Sigmoid colon (tissue), 6 donors: ENCODE measurements at regions not wholly inside any gene's neighbourhood (a gene's known extent, or its start where the extent isn't known, plus 50 kb on each side); places are given as distances from the start of the nearest gene placed in this dataset.

Source experiments
- DNase-seq: peaks from one replicate; pipeline ENCODE4 v3.0.0-alpha.2; 2019
- H3K27ac ChIP-seq, 4 donors: fragments of 200-600 bp; sonication (generic); one replicate each; pipeline ENCODE4 v1.5.1; 2016 to 2019; ENCODE audit warnings: mild to moderate bottlenecking in 1 of 4
- H3K27me3 ChIP-seq, 3 donors: fragments of 200-600 bp; sonication (generic); one replicate each; pipeline ENCODE4 v1.5.1; 2019; ENCODE audit warnings: mild to moderate bottlenecking in 1 of 3
- H3K36me3 ChIP-seq, 4 donors: fragments of 200-600 bp; sonication (generic); one replicate each; pipeline ENCODE4 v1.5.1; 2016 to 2019
- H3K4me1 ChIP-seq, 4 donors: fragments of 200-600 bp; sonication (generic); one replicate each; pipeline ENCODE4 v1.5.1; 2017 to 2019
- H3K4me3 ChIP-seq, 4 donors: fragments of 200-600 bp; sonication (generic); one replicate each; pipeline ENCODE4 v1.5.1; 2017 to 2019; ENCODE audit warnings: mild to moderate bottlenecking in 2 of 4, moderate library complexity in 1 of 4
- H3K9me3 ChIP-seq, 4 donors: fragments of 200-600 bp in 3 of 4; sonication (generic) in 3 of 4; one replicate each; pipeline versions ENCODE4 v1.5.1 to v1.6.1; 2013 to 2019
- EP300 ChIP-seq, 4 donors: sonication (generic); formaldehyde crosslinking; IDR thresholded peaks; one replicate each; pipeline ENCODE4 v1.6.1; 2017; ENCODE audit warnings: antibody characterized with exemption in 4 of 4
- POLR2A ChIP-seq, 2 donors: fragments of 450-650 bp; IDR thresholded peaks; one replicate each; pipeline ENCODE4 v1.6.1; 2016; ENCODE audit warnings: antibody characterized with exemption in 2 of 2, mild to moderate bottlenecking in 2 of 2, moderate library complexity in 2 of 2
- POLR2AphosphoS5 ChIP-seq, 4 donors: sonication (generic); formaldehyde crosslinking; IDR thresholded peaks; one replicate each; pipeline ENCODE4 v1.6.1; 2017; ENCODE audit warnings: antibody characterized with exemption in 4 of 4
- WGBS, 2 donors: extraction: QIAGEN DNeasy Blood & Tissue Kit; methylation state at CpG; one replicate each; pipeline ENCODE4 v1.1.7; 2013; 5-methylcytosine and 5-hydroxymethylcytosine counted together
- intact Hi-C: fragments of 100-400 bp; cut with DNase I; formaldehyde crosslinking; loops from one replicate; pipeline ENCODE4 v1.15.1; 2023
- TF ChIP-seq, protein P1 (sequence below), 4 experiments: fragments of 450-650 bp in 3 of 4; fragments of 200-600 bp in 1 of 4; IDR thresholded peaks; one replicate each; pipeline ENCODE4 v1.5.1; 2016 to 2019; ENCODE audit warnings: antibody characterized with exemption in 4 of 4, mild to moderate bottlenecking in 3 of 4, moderate library complexity in 2 of 4
- donor health status: healthy with polysubstance abuse.
- donor health status: healthy.

DNA sequence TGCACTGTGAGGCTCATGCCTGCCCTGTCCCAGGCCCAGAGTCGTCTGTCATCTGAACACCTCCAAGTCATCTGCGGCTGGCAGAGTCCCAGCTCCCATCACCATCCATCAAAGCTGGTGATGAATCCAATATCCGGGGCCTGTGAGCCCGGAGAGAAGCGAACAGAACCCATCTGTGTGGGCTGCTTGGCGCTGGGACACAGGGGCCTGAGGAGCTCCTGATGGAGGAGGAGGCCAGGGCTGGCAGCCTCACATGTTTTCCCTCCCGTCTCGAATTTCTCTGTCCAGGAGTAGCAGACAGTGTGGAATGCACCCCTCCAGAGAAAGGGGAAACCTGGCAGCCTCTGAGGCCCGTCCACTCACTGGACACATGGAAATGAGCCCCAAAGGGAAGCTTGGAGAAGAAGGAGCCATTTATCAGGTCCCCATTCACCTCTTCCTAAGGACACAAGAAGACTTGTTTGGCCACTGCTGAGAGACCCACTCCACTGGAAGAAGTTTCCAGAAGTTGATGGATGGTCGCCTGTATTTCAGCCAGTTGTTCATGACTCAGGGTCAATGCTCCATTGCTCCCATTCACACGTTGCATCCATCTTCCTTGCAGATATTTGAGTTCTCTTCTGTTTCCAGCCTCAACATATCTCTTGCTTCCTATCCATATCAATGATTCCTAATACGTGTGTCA lies 307.5 kb upstream of the SULF2 start:
- Histone ChIP-seq H3K4me1 (no peaks in the 10 kb centered on the region), H3K9me3 (no peaks in the 10 kb centered on the region), H3K27ac (no peak overlapping the region), H3K36me3 (no peaks in the 10 kb centered on the region), H3K4me3 (no peak overlapping the region), H3K27me3 (peaks cover 0 to 3% (median 0%) of the 10 kb centered on the region in 3 donors)
- intact Hi-C loops = no loop called here
- no peak for DNase-seq
- WGBS, 2 donors = 77 to 85% methylated on average over 12 of the region's 12 CpGs
- no peak for TF ChIP-seq EP300 (IDR thresholded peaks at IDR 0.05)
- TF ChIP-seq, protein P1, sequence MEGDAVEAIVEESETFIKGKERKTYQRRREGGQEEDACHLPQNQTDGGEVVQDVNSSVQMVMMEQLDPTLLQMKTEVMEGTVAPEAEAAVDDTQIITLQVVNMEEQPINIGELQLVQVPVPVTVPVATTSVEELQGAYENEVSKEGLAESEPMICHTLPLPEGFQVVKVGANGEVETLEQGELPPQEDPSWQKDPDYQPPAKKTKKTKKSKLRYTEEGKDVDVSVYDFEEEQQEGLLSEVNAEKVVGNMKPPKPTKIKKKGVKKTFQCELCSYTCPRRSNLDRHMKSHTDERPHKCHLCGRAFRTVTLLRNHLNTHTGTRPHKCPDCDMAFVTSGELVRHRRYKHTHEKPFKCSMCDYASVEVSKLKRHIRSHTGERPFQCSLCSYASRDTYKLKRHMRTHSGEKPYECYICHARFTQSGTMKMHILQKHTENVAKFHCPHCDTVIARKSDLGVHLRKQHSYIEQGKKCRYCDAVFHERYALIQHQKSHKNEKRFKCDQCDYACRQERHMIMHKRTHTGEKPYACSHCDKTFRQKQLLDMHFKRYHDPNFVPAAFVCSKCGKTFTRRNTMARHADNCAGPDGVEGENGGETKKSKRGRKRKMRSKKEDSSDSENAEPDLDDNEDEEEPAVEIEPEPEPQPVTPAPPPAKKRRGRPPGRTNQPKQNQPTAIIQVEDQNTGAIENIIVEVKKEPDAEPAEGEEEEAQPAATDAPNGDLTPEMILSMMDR (IDR thresholded peaks at IDR 0.05) = no peak
- no peak for TF ChIP-seq POLR2AphosphoS5 (IDR thresholded peaks at IDR 0.05)
- no peak for TF ChIP-seq POLR2A (IDR thresholded peaks at IDR 0.05)

DNA sequence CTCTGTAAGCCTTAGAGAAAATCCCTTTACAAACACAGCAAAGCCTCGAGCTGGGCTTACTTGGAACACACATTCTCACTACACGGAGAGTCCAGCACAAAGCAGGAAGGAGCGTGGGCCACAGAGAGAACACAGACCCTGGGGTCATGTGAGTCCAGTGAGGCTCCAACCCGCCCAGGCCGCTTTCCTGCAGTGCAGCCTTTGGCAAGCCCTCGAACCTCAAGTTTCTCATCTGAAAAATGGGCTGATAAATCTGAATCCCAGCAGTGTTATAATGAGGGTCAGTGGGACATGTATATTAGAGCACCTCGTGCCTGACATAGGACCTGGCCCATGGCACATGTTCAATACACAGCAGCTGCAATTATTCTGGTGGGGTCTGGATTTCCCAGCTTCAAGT lies 305.5 kb upstream of the SULF2 start:
- H3K36me3 ChIP-seq = no peaks in the 10 kb centered on the region
- no peaks in the 10 kb centered on the region for H3K9me3 ChIP-seq
- WGBS, 2 donors = 74 to 81% methylated on average over 7 of the region's 7 CpGs
- no peak for DNase-seq
- H3K4me3 ChIP-seq = no peak overlapping the region
- H3K4me1 ChIP-seq = no peaks in the 10 kb centered on the region
- H3K27ac ChIP-seq = no peak overlapping the region
- TF ChIP-seq, protein P1 (IDR thresholded peaks at IDR 0.05) = no peak
- TF ChIP-seq POLR2A (IDR thresholded peaks at IDR 0.05) (no peak), EP300 (IDR thresholded peaks at IDR 0.05) (no peak), POLR2AphosphoS5 (IDR thresholded peaks at IDR 0.05) (no peak)
- peaks cover 0 to 3% (median 0%) of the 10 kb centered on the region in 3 donors for H3K27me3 ChIP-seq
- intact Hi-C loops = no loop called here

DNA sequence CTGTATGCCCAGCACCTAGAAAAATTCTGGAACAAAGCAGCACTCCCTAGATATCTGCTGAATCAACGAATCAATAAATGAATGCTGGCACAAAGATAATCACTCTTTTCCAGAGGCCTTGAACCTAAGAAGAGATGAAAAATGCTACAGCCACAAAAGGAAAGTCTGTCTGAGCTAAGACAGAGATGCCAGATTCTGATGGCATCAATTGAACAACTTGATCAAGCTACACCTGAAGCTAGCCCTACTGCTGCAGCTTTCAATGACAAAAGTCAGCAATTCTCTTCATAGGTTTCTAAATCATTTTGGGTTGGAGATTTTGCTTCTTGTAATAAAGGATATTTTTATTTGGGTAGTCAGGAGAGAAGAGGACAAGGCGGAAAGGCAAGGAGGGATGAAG lies 305.0 kb upstream of the SULF2 start:
- no peak for TF ChIP-seq POLR2AphosphoS5 (IDR thresholded peaks at IDR 0.05)
- TF ChIP-seq, protein P1 (IDR thresholded peaks at IDR 0.05) = no peak
- no peak for TF ChIP-seq EP300 (IDR thresholded peaks at IDR 0.05)
- TF ChIP-seq POLR2A (IDR thresholded peaks at IDR 0.05) = no peak
- Histone ChIP-seq H3K4me3 (no peak overlapping the region), H3K4me1 (no peaks in the 10 kb centered on the region), H3K27ac (no peak overlapping the region), H3K36me3 (no peaks in the 10 kb centered on the region), H3K27me3 (peaks cover 0 to 3% (median 0%) of the 10 kb centered on the region in 3 donors), H3K9me3 (no peaks in the 10 kb centered on the region)
- no peak for DNase-seq
- intact Hi-C loops = no loop called here
- WGBS, 2 donors = 83 to 90% methylated on average over 2 of the region's 2 CpGs

DNA sequence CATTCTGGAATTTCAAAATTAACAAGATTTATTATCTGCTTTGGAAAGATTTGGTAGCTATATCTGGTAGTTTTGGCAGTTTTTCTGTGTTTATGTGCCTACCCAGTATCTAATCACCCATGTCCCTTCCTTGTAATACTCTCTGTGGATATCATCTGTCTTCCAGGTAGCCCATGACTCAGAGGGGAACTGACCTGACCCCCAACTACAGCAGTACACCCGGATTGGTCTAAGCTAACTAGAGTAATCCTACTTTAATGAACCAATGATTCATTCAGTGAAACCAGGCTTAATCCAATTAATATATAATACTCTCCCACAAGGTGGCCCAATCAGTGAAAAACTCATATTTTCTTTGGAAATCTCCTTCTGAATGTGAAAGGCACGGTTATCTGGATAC lies 295.3 kb upstream of the SULF2 start:
- intact Hi-C loops = no loop called here
- TF ChIP-seq POLR2AphosphoS5 (IDR thresholded peaks at IDR 0.05) (no peak), EP300 (IDR thresholded peaks at IDR 0.05) (no peak), POLR2A (IDR thresholded peaks at IDR 0.05) (no peak)
- TF ChIP-seq, protein P1 (IDR thresholded peaks at IDR 0.05) = no peak
- Histone ChIP-seq H3K9me3 (no peaks in the 10 kb centered on the region), H3K27me3 (no peaks in the 10 kb centered on the region), H3K27ac (no peak overlapping the region), H3K4me3 (no peak overlapping the region), H3K36me3 (no peaks in the 10 kb centered on the region), H3K4me1 (no peaks in the 10 kb centered on the region)
- DNase-seq = no peak
- WGBS, 2 donors = 54 to 83% methylated on average over 2 of the region's 2 CpGs

DNA sequence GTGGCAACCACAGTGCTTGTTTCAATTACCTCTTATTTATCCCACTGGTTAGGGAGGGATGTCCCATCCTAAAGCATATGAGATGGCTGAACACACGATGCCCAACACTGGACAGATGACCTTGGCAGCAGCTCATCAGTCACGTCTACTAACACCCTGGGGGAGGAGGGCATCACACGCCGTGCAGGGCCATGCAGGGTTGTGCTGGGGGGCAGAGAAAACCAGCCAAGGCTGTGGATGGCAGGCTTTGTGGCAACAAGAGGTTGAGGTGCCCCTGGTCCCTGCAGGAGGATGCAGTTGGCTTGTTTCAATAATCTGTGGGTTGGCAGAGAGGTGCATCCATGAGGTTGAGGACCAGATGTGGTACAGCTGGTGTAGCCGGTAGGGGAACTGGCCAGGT lies 293.7 kb upstream of the SULF2 start:
- no peaks in the 10 kb centered on the region for H3K36me3 ChIP-seq
- no peaks in the 10 kb centered on the region for H3K4me1 ChIP-seq
- intact Hi-C loops = no loop called here
- TF ChIP-seq POLR2A (IDR thresholded peaks at IDR 0.05) (no peak), POLR2AphosphoS5 (IDR thresholded peaks at IDR 0.05) (no peak), EP300 (IDR thresholded peaks at IDR 0.05) (no peak)
- TF ChIP-seq, protein P1 (IDR thresholded peaks at IDR 0.05) = no peak
- no peak overlapping the region for H3K27ac ChIP-seq
- H3K9me3 ChIP-seq = no peaks in the 10 kb centered on the region
- WGBS, 2 donors = 77 to 91% methylated on average over 5 of the region's 5 CpGs
- H3K4me3 ChIP-seq = no peak overlapping the region
- no peaks in the 10 kb centered on the region for H3K27me3 ChIP-seq
- DNase-seq = no peak
